HG02852 (cell line): ENCODE measurements at regions not wholly inside any gene's neighbourhood (a gene's known extent, or its start where the extent isn't known, plus 50 kb on each side); places are given as distances from the start of the nearest gene placed in this dataset.

ENCODE experiments used
- ATAC-seq: cut with Tn5 transposase; IDR thresholded peaks from one replicate; pipeline ENCODE4 v1.9.1; 2021; ENCODE audit warnings: mild to moderate bottlenecking, moderate library complexity; ENCODE audit not compliant: unreplicated experiment

DNA sequence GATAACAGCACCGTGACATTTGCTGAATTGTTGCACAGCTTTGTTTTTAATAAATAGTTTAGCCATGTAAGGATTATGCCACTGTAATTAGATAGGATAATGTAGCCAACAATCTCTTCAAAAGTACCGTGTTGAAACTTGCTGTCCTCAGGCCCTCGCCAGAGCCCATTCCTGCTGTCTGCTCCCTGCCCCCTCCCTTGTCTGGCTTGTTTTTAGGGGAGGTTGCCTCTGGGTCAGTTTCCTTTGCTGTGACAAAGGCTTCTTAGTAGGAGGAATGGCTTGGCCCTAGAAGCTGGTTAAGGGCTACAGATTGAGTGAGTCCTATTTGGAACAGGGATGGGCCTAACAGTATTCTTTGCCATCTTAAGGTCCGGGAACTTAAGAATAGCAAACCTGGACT is 107.9 kb downstream of the LMO4 start:
- ATAC-seq: no peak

DNA sequence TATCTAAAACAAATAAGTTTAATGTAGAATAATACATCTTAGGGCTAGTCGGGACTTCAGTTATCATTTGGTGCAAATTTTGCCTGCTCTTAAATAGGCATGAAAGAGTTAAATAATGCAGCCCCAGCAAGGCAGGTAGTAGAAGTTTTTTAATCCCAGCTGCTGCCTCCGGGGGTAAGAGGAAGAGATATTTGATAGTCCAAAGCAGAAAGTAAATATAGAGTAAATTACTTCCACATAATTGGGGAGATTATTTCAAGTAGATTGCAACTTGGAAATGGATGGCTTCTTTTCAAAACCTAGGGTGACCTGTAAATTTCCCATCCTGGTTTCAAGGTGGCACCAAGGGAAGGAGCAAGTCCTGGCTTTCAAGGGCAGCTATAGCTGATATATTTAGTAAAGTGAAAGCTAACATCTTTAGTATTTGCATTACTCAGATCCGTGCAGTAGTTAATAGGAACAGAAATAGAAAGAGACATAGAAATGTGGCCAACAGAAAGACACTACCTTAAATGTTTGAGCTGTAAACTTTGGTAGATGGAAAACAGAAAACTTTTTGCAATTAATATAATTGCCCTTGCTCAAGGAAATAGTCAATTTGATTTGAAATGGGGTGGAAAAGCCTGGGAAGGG is 109.1 kb downstream of the LMO4 start:
- ATAC-seq: peak; percentile 75

DNA sequence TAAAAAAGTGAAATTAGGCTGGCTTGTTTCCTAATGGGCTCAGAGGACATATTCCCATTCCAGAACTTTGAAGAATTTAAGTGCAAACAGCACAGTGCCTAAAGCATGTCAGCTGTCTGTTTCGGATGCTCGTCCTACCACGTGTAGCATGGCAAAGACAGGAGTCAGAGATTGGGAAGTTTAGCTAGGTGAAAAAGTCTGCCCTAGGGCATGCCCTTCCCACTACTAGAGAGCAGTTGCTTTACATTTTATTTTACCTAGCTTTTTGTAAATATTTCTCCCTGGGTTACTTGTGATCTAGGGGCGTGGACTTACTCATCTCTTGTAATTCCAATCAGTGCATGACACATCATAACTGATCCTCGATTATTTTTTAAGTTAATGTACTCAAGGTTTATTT is 111.1 kb downstream of the LMO4 start:
- no peak for ATAC-seq

DNA sequence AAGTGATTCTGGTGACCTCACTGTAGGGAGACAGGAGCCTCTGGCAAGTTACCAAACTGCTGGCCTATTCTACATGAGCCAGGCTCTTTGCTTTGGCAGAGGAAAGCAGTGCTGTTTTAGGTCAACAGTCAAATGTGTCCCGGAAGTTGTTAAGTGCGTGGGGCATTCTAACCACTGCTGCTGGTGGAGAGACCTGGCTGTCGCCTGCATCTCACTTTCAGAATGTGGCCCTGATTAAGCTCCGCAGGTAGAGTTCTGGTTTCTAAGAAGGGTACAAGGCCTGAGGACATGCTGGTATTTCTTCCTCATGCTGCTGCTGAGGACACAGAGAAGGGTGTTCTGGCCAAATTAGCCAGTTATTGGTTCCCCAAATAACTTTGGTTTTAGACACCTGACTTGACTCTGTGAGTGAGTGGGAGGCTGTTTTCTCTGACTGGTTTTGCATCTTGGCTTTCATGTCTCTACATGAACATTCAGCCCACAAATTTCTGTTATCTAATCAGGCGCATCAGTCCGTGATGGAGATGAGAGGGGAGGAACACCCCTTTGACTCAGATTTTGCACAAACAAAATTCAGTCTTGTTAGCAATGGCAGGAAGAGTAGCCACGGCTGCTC is 120.8 kb downstream of the LMO4 start:
- ATAC-seq: peak; percentile 88

DNA sequence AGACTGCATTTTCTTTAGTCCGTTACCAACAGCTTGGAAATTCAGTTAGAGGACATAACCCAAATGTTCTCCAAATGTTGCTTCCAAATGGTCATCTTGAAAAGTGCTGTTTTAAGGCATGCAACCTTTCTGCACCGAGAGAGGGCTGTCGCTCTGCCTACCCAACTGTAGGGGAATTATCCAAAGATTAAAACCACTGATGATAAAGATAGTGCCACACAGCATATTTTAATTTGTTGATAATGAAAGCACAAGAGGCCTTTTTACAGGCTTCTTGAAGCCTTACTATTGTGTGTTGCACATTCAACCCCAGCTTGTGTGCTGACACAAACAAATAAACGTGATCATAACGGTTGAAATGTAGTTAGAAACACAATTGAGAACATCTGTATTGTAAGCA is 121.5 kb downstream of the LMO4 start:
- no peak for ATAC-seq

DNA sequence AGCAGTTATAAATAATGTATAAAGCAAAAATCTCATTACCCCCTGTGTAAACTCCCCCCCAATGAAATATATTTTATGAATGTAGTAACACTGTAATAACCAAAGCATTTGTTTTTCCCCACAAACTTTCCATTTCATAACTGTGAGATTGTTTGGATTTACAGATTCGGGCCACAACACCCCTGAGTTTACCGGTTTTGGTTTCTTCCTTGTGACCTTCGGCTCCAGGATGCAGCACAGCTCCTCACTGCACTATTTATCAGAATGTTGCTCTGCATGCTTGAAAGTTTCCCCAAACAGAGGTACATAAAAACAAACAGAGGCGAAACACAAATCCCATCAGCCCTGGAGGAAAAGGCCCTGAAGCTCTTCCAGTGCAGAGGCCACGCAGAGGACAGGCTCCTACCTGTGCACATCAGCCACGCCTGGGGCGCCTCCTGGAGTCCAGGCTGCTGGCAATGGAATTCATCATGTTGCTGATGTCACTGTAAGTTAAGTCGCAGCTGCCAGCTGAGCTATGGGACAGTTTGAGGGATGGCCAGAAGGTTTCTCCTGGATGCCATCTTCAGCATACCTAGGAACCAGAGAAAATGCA is 122.0 kb downstream of the LMO4 start:
- ATAC-seq: no peak

DNA sequence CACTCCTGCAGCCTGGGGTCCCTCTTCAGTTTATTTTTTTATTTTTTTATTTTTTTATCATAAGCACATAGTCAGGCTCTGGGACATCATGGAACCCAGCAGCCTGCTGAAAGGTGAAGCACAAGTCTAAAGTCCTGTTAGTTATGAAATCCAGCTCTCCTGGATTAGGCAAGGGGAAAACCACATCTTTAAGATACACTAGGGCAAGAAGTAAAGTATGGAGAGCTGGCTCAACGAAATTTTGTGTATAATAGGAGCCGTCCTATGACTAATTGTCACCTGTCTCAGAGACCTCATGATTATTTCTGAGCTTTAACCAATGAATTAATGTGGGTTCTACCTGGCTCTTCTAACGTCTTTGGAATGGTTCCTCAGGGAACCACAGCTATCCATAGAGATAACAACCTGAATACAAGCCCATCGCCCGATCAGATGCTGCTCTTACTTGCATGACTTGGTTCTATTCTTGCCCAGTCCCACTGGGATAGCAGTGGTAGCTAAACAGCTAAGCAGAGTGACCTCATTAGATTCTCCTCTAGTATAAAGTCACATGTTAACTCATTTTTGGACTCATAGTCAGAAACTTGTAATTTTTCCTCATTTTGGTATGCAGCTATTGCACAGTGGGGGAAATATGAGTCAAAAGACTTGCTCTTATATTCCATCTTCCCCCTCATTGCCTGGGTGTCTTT is 122.7 kb downstream of the LMO4 start:
- ATAC-seq: no peak

DNA sequence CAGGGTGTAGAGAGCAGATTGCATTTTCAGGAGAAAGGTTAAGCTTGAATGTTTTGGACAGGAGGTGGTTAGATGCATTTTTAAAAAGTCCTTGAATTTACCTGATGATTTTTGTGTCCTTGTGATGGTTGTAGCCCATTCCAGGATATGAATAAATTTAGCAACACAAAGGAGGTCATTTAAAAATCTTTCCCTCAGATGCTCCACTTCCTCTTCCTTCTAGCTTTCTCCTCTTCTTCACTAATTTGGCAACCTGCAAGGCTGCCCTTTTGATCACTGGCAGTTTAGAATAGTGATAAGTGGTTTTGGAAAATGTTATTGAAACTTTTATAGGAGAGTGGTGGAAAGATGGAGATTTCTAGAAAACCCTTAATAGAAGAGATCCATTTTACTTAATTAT is 124.0 kb downstream of the LMO4 start:
- no peak for ATAC-seq

DNA sequence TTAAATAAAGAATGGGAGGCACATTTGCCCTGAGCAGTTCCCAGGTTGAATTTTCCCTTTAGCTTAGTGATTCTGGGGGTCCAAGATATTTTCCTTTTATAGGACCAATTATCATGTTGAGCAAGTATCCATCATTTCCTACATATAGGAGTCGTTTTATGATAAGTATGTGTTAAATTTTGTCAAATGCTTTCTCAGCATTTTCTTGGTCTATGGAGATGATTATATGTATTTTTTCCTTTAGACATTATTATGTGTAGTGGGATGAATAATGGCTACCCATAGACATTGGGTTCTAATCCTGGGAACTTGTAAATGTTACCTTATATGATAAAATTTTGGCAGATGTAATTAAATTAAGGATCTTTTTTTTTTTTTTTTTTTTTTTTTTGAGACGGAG is 128.7 kb downstream of the LMO4 start:
- ATAC-seq: no peak

DNA sequence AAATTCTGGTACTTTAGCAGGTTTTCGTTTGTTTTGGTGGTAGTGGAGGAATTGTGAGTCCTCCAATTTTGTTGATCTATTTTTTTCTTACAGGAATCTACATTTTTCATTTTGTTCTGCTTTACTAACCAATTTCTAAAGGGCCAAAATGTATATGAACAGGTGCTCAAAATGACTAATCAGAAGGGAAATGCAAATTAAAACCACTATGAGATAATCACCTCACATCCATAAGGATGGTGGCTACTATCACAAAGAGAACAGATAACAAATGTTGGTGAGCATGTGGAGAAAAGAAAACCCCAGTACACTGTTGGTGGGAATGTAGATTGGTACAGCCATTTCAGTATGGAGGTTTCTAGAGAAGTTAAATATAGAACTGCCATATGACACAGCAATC is 134.2 kb downstream of the LMO4 start:
- ATAC-seq: no peak

DNA sequence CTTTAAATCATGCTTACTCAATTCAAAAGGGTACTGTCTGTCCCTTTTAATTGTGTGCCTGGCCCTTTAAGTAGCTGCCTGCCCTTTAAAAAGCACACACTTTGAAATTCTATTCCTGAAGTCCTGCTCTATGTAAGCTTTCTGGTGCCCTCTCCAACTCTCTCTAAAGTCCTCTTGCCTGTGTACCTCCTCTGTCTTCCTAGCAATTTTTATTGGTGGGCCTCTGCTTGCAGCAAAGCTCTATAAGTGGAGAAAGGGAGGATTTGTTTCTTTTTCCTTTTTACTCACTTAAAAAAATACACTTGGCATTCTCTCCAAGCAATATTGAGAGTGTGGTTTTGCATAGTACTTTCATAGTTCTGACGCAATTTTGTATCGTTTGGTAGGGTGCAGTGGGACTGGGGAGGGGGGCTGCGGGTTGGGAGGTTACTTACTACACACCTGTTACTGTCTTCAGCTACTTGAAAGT is 135.4 kb downstream of the LMO4 start:
- peak; percentile 76 for ATAC-seq

DNA sequence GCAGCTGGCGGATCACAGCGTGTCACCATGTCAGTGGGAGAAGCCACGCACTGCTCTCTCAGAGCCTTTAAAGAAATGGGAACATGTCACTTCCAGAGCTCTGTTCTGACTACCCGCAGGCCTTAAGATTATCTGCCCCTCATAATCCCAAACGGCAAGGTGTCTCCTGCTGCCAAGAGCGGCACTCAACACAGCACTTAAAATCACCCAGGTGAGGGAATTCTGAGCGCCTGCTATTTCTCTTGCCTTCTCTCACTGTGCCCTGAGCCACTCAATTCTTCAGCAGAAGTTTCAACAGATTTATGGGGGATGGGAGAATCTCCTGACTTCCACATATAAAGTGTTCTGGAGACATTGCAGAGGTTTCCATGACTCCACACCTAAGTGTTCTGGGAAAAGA is 137.9 kb downstream of the LMO4 start:
- no peak for ATAC-seq

DNA sequence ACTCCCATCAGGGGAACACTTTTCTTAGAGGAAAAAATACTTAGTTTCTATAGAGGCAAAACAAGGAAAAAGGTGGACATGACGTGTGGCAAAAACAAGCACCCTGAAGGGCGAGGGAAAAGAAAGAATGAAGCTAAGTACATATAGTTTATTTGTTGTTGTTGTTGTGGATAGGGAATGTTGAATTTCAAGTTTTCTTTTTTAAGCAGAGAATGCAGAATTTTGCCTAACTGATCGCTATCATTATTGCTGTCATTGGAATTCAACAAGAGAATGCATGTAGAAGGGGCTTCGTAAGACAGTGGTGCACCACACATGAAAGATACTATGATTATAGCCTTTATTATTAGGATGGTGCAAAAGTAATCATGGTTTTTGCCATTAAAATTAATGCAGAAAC is 144.0 kb downstream of the LMO4 start:
- ATAC-seq: no peak

DNA sequence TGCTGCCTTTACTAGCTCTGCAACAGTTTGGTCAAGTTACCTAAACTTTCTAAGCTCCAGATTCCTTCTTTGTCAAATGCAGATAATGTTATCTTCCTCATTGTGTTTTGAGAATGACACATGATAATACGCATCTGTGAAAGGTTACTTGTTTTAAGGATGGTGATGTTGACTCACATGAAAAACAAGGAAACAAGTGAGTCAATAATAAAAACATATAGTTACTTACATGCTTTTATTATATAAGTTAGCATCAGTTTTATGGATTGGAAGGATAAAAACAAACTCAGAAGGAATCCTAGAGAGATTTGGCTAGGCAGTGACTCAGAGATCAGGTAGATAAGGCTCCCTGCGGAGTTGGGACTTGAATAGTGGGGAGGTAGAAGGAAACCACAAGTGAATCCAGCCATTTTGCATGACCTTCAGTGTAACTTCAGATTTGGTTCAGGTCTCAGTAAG is 144.6 kb downstream of the LMO4 start:
- ATAC-seq: no peak

DNA sequence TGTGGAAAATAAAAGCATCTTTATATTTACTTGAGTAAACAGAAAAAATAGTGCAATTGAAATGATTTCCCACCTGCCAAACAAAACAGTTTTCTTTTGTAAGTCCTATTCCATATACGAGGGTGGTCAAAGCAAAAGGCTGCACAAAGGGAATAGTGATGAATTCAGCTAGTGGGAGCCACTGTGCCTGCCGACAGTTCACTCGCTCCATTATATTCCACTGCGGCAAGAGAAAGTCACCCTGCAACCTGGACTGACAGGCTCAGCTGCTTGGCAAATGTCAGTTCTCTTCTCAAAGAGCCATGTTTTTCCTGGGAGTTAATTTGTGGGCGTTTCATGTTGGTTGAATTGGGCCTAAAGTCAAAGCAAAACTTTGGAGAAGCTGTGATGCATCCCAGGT is 145.4 kb downstream of the LMO4 start:
- ATAC-seq: no peak

DNA sequence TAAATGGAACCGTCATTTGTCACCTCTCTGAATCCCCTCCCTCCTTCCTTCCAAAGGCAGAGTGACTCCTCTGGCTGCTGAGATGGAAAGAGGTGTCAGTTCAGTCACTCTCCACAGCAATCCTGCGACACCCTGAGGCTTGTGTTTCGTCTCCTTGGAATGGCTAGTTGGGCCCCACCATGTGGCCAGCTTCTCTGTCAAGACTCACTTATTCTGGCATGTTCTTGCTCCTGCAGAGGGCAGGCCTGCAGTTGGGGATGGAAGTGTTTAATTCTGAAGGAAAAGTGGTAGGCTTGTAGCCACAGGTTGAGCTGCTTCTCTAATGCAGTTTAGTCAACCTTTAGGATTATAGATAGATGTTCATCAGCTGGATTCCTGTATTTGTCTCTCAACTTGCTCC is 149.6 kb downstream of the LMO4 start:
- ATAC-seq: no peak

DNA sequence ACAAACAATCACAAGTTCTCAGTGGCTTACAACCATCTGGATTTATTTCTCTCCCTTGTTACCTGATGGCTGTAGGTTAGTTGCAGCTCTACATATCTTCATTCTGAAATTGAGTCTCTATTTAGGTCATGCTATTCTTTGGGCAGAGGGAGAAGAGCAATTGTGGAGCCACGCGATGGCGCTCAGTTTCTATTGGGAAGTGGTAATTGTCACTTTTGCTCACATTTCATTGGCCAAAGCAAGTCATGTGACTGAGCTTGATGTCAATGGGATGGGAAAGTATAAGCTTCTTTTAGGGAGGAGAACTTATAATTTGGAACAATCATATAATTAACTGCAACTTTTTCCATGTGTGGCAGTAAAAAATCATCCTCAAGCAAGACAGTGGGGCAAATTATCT is 166.5 kb downstream of the LMO4 start:
- ATAC-seq: no peak

DNA sequence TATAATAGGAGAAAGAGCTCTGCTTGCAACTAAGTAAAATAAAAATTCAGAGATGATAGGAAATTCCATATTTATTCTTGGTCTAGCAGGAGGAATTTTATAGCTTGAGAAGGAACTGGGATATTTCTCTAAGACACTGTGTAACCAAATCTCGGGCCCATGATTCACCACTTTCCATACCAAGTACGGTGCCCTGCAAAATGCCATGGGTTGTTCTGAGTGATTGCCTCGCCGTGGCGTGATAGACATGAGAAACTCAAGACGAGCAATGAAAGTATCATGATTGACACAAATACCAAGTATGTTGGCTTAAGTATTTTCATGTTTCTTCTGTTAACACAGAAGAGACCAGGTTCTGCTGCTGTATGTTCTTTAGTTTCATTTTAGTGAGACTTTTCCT is 167.2 kb downstream of the LMO4 start:
- ATAC-seq: no peak

DNA sequence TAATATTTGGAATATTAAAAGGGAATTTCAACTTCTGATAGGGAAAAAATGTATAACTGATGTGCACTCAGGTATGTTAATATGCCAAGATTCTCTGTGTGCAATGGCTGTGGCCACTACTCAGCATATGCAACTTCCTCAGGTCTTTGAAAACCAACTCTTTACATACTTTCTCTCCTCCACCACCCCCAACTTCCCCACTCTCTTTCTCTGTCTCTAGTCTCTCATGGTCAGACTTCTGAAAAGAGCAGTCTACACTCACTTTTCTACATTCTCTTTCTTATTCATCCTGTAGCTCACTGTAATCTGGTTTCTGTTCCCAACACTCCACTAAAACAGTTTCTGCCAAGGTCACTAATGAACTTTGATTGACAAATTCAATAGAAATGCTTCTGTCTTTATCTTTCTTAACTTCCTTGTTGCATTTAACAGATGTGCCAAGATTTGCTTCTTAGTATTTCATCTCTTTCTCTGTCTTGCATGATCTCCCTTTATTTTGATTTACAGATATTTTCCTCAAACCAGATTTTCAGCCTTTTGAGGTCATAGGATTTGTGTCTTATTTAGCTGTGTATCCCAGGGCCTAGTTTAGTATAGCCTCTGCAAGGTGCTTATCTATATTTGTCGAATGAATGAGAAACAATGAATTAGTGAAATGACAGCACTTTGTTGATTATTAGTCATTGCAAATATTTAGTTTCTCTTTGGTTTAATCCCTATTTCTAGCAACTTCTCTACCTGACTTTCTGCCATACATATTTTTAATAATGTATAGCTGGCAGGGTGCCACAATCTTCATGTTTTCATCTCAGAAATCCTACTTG is 168.9 kb downstream of the LMO4 start:
- ATAC-seq: peak; percentile 73

DNA sequence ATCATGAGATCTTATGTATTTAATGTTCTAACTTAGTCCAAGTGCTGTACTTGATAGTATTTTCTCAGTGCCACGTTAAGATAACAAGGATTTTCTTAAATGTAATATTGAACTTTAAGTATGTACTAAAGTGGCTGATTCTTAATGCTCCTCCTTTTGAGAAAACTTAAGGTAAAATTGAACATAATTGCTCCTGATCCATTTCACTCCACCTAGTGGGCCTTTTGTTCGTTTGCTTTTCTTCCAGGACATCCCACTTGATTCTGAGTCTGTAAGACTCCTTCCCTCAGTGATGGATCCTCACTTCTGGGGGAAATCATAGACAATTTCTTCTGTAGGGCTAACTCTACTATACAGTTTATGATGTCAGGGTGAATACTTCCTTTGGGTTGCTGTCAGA is 173.1 kb downstream of the LMO4 start:
- no peak for ATAC-seq

DNA sequence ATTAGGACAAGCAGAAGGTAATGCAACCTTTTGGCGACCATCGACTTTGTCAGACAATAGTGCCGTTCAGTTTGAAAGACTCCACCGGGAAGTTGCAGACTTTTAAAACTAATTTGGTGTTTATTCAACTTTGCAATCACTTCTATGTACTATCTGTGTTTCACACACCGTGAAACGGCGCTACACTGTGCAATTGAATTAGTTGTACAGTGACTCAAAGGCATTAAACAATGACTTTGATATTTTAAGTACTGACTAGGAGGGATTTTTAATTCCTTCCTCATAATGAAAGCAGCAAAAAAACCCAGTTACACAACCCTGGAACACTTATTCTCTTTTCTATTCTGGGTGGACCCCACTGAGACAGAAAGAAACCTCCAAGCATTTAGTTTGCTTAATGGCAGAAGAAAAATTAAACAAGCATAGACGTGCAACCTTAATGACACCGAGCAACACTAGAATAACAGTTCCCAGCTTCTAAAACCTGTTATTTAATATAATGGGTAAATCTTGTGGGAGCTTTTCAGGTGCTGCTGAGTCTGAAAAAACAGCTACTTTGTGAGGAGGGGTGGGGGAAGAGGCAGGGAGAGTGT is 176.8 kb downstream of the LMO4 start:
- ATAC-seq: no peak
